MM.1S (cell line): ENCODE measurements at regions not wholly inside any gene's neighbourhood (a gene's known extent, or its start where the extent isn't known, plus 50 kb on each side); places are given as distances from the start of the nearest gene placed in this dataset.
"Not testable (repeated sequence)": the region's sequence is repeated elsewhere in the genome, so short reads cannot be mapped to it uniquely, and the experiment has no call there.

Experiments
- CTCF ChIP-seq: fragments of 300-600 bp; sonication (generic); IDR thresholded peaks from 2 replicates; pipeline ENCODE4 v1.5.1; 2016; ENCODE audit warnings: antibody characterized with exemption, low read length, mixed read lengths
- EZH2 ChIP-seq: fragments of 300-600 bp; sonication (generic); optimal IDR thresholded peaks from 2 replicates; pipeline ENCODE3; 2017; ENCODE audit warnings: low read depth, mild to moderate bottlenecking, antibody characterized with exemption, low read length, mixed read lengths
- EZH2phosphoT487 ChIP-seq: fragments of 300-600 bp; sonication (generic); IDR thresholded peaks from 2 replicates; pipeline ENCODE4 v1.6.1; 2018; ENCODE audit warnings: antibody characterized with exemption, low read length

DNA sequence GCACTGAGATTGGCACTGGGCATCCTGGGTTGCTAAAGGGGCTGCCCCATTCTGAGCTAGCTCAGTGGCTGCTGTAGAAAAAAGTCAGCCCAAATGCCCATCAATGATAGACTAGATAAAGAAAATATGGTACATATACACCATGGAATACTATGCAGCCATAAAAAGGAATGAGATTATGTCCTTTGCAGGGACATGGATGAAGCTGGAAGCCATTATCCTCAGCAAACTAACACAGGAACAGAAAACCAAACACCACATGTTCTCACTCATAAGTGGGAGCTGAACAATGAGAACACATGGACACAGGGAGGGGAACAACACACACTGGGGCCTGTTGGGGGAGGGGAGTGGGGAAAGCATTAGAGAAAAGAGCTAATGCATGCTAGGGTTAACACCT, 185.3 kb upstream of the JUN start:
- not testable (repeated sequence) for TF ChIP-seq CTCF, EZH2, EZH2phosphoT487
